Spleen (tissue), 11 donors: ENCODE measurements at regions not wholly inside any gene's neighbourhood (a gene's known extent, or its start where the extent isn't known, plus 50 kb on each side); places are given as distances from the start of the nearest gene placed in this dataset.

Source experiments
- DNase-seq: peaks from one replicate; pipeline ENCODE4 v3.0.0-alpha.2; 2020
- H3K27ac ChIP-seq, 8 donors: fragments of 200-600 bp; sonication (generic) in 7 of 8; 1 replicate in 4 of 8; 2 replicates in 4 of 8; pipeline versions ENCODE4 v1.5.0 to v1.8.0; 2016 to 2021; ENCODE audit warnings: inconsistent platforms in 4 of 8, mild to moderate bottlenecking in 4 of 8, moderate library complexity in 1 of 8
- H3K27me3 ChIP-seq, 7 donors: fragments of 200-600 bp; sonication (generic) in 6 of 7; replicated peaks in 1 of 7; 1 replicate in 4 of 7; 2 replicates in 3 of 7; pipeline versions ENCODE4 v1.5.0 to v1.8.0; 2016 to 2021; ENCODE audit warnings: inconsistent platforms in 3 of 7, mild to moderate bottlenecking in 1 of 7
- H3K36me3 ChIP-seq, 6 donors: fragments of 200-600 bp; sonication (generic) in 5 of 6; 1 replicate in 4 of 6; 2 replicates in 2 of 6; pipeline versions ENCODE4 v1.5.0 to v1.8.0; 2016 to 2021; ENCODE audit warnings: inconsistent platforms in 2 of 6
- H3K4me1 ChIP-seq, 6 donors: fragments of 200-600 bp; sonication (generic) in 5 of 6; 1 replicate in 3 of 6; 2 replicates in 3 of 6; pipeline versions ENCODE4 v1.5.0 to v1.8.0; 2016 to 2021; ENCODE audit warnings: inconsistent platforms in 3 of 6
- H3K4me3 ChIP-seq, 8 donors: fragments of 200-600 bp; sonication (generic) in 7 of 8; 1 replicate in 4 of 8; 2 replicates in 4 of 8; pipeline versions ENCODE4 v1.5.0 to v1.8.0; 2016 to 2021; ENCODE audit warnings: inconsistent platforms in 4 of 8, mild to moderate bottlenecking in 4 of 8, moderate library complexity in 2 of 8
- H3K9me3 ChIP-seq, 8 donors: fragments of 200-600 bp; sonication (generic) in 7 of 8; 1 replicate in 4 of 8; 2 replicates in 4 of 8; pipeline versions ENCODE4 v1.5.0 to v1.8.0; 2016 to 2021; ENCODE audit warnings: inconsistent platforms in 4 of 8
- CTCF ChIP-seq, 11 experiments: fragments of 200-600 bp in 7 of 11; fragments of 450-650 bp in 4 of 11; sonication (generic) in 4 of 11; IDR thresholded peaks in 8 of 11; conservative IDR thresholded peaks in 3 of 11; 1 replicate in 7 of 11; 2 replicates in 4 of 11; pipeline versions ENCODE4 v1.4.0 to v1.8.0; 2016 to 2021; ENCODE audit warnings: antibody characterized with exemption in 11 of 11, inconsistent platforms in 4 of 11, mild to moderate bottlenecking in 1 of 11
- POLR2A ChIP-seq, 3 donors: fragments of 450-650 bp; IDR thresholded peaks; one replicate each; pipeline ENCODE4 v1.5.1; 2017; ENCODE audit warnings: antibody characterized with exemption in 3 of 3, mild to moderate bottlenecking in 1 of 3
- POLR2AphosphoS5 ChIP-seq, 3 donors: sonication (generic); formaldehyde crosslinking; IDR thresholded peaks; one replicate each; pipeline ENCODE4 v1.5.1; 2017; ENCODE audit warnings: antibody characterized with exemption in 3 of 3
- WGBS, 5 donors: extraction: QIAGEN DNeasy Blood & Tissue Kit in 3 of 5; methylation state at CpG; one replicate each; pipeline versions ENCODE4 v1.1.5 to v1.1.7; 2013 to 2018; 5-methylcytosine and 5-hydroxymethylcytosine counted together
- intact Hi-C: fragments of 100-400 bp; cut with DNase I; formaldehyde crosslinking; loops from one replicate; pipeline ENCODE4 v1.15.0; 2023; ENCODE audit warnings: low total_unique reads
- donor health status: healthy with polysubstance abuse.
- donor health status: DM: no; HTN: no; CAD: no; lungs with moderate emphysema.
- donor health status: DM: no; HTN: no; CAD: no.
- donor health status: Bipolar disorder and iron deficiency.
- donor health status: healthy.
- donor health status: DM: no; HTN: no; CAD: no.
- donor health status: DM: yes; HTN: yes; CAD: no.

GRCh38 chr2:156691014-156691413 is 254.8 kb downstream of the GPD2 start:
- Histone ChIP-seq H3K36me3 (no peaks in the 10 kb centered on the region), H3K27me3 (no peaks in the 10 kb centered on the region), H3K9me3 (no peaks in the 10 kb centered on the region), H3K4me1 (no peaks in the 10 kb centered on the region), H3K27ac (no peak overlapping the region), H3K4me3 (no peak overlapping the region)
- no peak for TF ChIP-seq CTCF (IDR thresholded peaks at IDR 0.05 in 8 of 11, conservative IDR thresholded peaks at IDR 0.05 in 3 of 11)
- no peak for TF ChIP-seq POLR2AphosphoS5 (IDR thresholded peaks at IDR 0.05)
- TF ChIP-seq POLR2A (IDR thresholded peaks at IDR 0.05), result no peak
- WGBS, 5 donors, result 53 to 67% (median 57%) methylated on average over 1 of the region's 1 CpG
- no peak for DNase-seq
- intact Hi-C loops, result no loop called here

- TF ChIP-seq POLR2AphosphoS5 (IDR thresholded peaks at IDR 0.05), result no peak
- TF ChIP-seq CTCF (IDR thresholded peaks at IDR 0.05 in 8 of 11, conservative IDR thresholded peaks at IDR 0.05 in 3 of 11), result no peak
- no peak for TF ChIP-seq POLR2A (IDR thresholded peaks at IDR 0.05)
Measured at GRCh38 chr2:156695020-156695419, 258.8 kb downstream of the GPD2 start.

GRCh38 chr2:156695595-156695994 is 259.4 kb downstream of the GPD2 start:
- H3K4me1 ChIP-seq, result no peaks in the 10 kb centered on the region
- H3K4me3 ChIP-seq, result no peak overlapping the region
- intact Hi-C loops, result no loop called here
- WGBS, 5 donors, result 52 to 69% (median 64%) methylated on average over 2 of the region's 2 CpGs
- H3K27me3 ChIP-seq, result no peaks in the 10 kb centered on the region
- no peak for TF ChIP-seq POLR2A (IDR thresholded peaks at IDR 0.05)
- TF ChIP-seq CTCF (IDR thresholded peaks at IDR 0.05 in 8 of 11, conservative IDR thresholded peaks at IDR 0.05 in 3 of 11), result no peak
- TF ChIP-seq POLR2AphosphoS5 (IDR thresholded peaks at IDR 0.05), result no peak
- no peak for DNase-seq
- H3K36me3 ChIP-seq, result no peaks in the 10 kb centered on the region
- no peaks in the 10 kb centered on the region for H3K9me3 ChIP-seq
- no peak overlapping the region for H3K27ac ChIP-seq

More at GRCh38 chr2:156695020-156695419, 258.8 kb downstream of the GPD2 start:
- no peak overlapping the region for H3K27ac ChIP-seq
- WGBS, 5 donors, result 86 to 95% (median 90%) methylated on average over 4 of the region's 4 CpGs
- H3K4me1 ChIP-seq, result no peaks in the 10 kb centered on the region
- H3K36me3 ChIP-seq, result no peaks in the 10 kb centered on the region
- H3K9me3 ChIP-seq, result no peaks in the 10 kb centered on the region
- DNase-seq, result no peak
- no peak overlapping the region for H3K4me3 ChIP-seq
- intact Hi-C loops, result no loop called here
- no peaks in the 10 kb centered on the region for H3K27me3 ChIP-seq

GRCh38 chr2:156697906-156698305 is 261.7 kb downstream of the GPD2 start:
- Histone ChIP-seq H3K9me3 (no peaks in the 10 kb centered on the region), H3K4me1 (no peaks in the 10 kb centered on the region), H3K36me3 (no peaks in the 10 kb centered on the region), H3K27ac (no peak overlapping the region), H3K4me3 (no peak overlapping the region), H3K27me3 (no peaks in the 10 kb centered on the region)
- WGBS, 5 donors, result 93 to 97% (median 96%) methylated on average over 4 of the region's 4 CpGs
- DNase-seq, result no peak
- intact Hi-C loops, result no loop called here
- TF ChIP-seq POLR2AphosphoS5 (IDR thresholded peaks at IDR 0.05) (no peak), POLR2A (IDR thresholded peaks at IDR 0.05) (no peak), CTCF (IDR thresholded peaks at IDR 0.05 in 8 of 11, conservative IDR thresholded peaks at IDR 0.05 in 3 of 11) (no peak)
